NCI-H2029 treated with DMSO at 0.1 percent for 48 hours (cell line): ENCODE measurements at regions not wholly inside any gene's neighbourhood (a gene's known extent, or its start where the extent isn't known, plus 50 kb on each side); places are given as distances from the start of the nearest gene placed in this dataset.

Source experiments
- DNase-seq: peaks from one replicate; lab custom pipeline; 2025; lab: John Stamatoyannopoulos, UW

DNA sequence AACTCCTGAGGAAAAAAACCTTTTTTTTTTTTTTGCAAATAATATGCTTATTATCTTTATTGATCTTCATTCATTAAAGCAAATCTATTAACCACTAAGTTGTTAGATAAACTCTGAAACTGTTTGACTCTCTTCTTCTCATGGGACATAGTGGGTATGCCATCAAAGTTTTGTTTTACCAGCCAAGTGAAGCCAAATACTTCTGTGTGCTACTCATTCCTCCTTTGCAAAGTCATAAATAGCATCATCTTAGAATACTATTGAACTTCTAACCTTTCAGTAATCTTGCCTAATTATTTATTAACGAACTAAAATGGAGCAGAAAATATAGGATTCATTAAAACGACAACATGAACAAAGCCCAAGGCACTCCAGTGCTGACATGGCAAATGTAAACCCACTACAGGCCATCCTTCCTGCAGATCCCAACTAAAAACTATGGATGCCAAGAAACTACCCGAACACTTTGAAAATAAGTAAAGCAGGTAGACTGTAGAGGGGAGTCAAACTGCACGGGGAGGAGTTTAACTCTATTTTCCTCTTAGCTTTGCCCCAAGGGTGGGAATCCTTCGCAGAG lies 61.2 kb upstream of the ODAD2 start:
- DNase-seq, result no peak

DNA sequence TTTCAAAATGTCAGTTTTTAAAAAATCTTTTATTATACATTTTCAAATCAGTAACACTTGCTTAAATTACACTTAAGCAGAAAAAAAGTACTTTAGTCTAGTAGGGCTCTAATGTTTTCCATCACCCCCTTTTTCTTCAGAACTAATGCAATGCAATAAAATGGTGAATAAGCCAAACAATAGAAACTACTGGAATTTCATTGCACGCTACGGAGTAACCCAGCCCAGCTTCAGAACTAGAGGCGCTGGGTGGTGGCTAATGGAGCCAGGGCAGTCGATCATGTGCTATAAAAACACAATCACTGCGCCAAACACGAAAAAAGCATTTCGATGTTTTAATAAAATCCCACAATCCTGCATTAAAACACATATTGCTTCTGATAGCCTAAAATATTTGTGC lies 59.9 kb upstream of the ODAD2 start:
- no peak for DNase-seq

DNA sequence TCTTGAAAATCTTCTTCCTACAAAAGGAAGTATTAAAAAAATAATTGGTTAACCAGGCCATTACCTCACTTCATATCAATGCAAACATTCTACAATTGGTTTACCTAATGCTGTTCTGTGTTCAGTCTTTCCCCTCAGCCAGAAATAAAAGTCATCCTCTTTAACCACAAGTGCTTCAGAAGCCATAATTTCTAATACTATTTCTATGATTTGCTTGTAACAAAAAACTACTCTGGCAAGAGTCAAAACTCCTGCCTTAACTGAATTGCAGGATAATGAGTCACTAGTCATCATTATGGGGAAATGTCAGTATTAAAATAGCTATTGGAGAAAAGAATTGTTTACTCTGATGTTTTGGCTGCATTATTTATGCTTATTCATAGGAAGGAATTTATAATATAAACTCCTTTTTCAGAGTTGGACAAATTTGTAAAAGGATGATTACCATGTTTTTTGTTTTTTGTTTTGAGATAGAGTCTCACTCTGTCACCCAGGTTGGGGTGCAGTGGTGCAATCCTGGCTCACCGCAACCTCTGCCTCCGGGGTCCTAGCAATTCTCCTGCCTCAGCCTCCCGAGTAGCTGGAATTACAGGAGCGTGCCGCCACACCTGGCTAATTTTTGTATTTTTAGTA lies 55.5 kb upstream of the ODAD2 start:
- no peak for DNase-seq

DNA sequence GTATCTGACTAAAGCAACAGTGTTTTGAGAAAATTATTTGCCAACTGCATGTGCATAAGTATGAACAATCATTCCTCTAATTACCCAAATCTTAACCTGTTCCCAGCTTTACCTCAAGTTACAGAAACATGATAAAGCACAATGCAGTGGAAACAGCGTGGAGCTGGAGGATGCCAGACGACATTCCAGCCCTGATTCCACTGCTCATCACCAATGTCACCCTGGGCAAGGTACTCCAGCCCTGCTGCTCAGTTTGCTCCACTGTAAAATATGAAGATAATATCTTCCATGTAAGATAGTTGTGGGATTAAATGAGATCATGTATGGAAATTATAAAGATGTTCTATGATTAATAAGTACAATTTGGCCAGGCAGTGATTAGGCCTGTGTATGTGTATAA lies 50.4 kb upstream of the ODAD2 start:
- DNase-seq, result no peak
